Erythroblast (primary cell): ENCODE measurements at regions not wholly inside any gene's neighbourhood (a gene's known extent, or its start where the extent isn't known, plus 50 kb on each side); places are given as distances from the start of the nearest gene placed in this dataset.

Source experiments
- DNase-seq, 2 experiments: peaks; one replicate each; lab custom pipeline; 2025; lab: John Stamatoyannopoulos, UW
- GATA1 ChIP-seq: IDR thresholded peaks from 2 replicates; pipeline ENCODE4 v1.6.1; 2011; ENCODE audit warnings: low read depth, mild to moderate bottlenecking, control low read depth, low read length, moderate library complexity
- POLR2A ChIP-seq: IDR thresholded peaks from 2 replicates; pipeline ENCODE4 v1.6.1; 2011; ENCODE audit warnings: mild to moderate bottlenecking, low read length

DNA sequence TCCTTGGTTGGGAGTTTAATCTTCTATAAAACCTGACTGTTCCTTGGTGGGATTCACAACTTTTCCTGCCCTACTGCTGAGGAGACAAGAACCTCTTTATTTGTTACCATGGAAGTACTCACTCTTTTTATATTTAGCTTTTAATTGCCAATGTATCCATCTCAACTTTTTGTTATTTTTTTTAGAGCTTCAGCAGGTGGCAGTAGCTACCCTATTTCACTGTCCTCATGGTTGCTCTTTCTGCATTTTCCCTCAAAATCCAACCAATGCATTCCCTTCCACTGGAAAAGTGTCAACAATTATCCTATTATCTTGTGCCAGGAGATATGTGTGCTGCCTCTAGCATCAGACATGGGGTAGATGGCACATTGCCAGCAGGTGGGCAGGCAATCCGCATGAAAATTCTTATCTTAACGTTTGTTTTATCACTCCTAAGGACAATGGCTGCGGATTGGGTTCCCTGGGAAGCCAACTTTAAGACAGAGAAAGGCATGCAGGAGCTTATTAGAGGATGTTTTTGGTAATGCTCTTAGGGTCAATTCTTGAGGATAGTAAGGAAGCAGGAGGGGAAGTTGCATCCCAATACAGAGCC lies 406.4 kb downstream of the SNAPC1 start:
- DNase-seq, result no peak
- TF ChIP-seq POLR2A (no peak), GATA1 (no peak)

GRCh38 chr14:62179367-62180018 lies 417.3 kb downstream of the SNAPC1 start:
- no peak for TF ChIP-seq POLR2A
- TF ChIP-seq GATA1, result no peak
- peak; percentile 39 to 54 for DNase-seq

DNA sequence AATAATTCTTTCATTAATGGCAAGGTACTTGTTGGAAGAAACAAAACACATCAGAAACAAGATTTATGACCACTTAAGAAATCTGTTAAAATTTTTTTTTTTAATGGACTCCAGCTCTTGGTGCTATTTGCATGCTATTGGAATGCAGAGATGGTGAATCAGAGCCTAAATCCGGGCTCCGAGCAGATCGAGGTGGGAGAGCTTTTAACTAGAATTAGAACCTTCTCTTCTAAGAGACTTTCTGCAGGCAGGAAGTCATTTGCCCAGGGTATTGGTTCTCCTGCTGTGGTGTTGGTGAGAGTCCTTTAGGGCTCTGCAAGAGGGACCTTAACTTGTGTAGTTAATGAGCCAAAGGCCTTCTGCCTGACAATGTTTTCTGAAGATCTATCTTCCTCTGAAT lies 419.4 kb downstream of the SNAPC1 start:
- DNase-seq, result no peak
- TF ChIP-seq POLR2A (no peak), GATA1 (no peak)

- TF ChIP-seq GATA1 (no peak), POLR2A (no peak)
Observed at GRCh38 chr14:62185078-62185477, 422.9 kb downstream of the SNAPC1 start.

DNA sequence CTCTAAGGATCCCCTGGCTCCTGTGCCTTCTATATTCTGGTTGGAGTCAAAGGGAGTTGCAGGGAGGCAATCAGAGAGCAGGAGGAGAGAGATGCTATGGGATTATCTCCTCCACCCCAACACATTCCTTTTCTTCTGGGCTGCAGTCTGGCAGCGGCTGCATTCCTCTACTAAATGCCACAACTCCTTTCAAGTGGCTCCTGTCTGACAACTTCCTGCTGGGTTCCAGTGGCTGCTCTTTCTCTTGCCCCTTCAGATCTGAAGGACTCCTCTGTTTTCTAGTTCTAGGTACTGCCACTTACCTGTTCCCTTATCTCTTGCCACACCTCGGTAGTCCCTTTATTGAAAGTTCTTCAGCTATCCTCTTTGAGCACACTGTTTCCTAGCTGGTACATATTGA lies 425.0 kb downstream of the SNAPC1 start:
- no peak for DNase-seq
- TF ChIP-seq GATA1, result no peak

More at GRCh38 chr14:62185078-62185477, 422.9 kb downstream of the SNAPC1 start:
- no peak for DNase-seq

- TF ChIP-seq GATA1 (no peak), POLR2A (no peak)
- no peak for DNase-seq
Observed at GRCh38 chr14:62189698-62190097, 427.5 kb downstream of the SNAPC1 start.

- TF ChIP-seq POLR2A (no peak), GATA1 (no peak)
- DNase-seq, result no peak
Observed at GRCh38 chr14:62206456-62206855, 444.2 kb downstream of the SNAPC1 start.

DNA sequence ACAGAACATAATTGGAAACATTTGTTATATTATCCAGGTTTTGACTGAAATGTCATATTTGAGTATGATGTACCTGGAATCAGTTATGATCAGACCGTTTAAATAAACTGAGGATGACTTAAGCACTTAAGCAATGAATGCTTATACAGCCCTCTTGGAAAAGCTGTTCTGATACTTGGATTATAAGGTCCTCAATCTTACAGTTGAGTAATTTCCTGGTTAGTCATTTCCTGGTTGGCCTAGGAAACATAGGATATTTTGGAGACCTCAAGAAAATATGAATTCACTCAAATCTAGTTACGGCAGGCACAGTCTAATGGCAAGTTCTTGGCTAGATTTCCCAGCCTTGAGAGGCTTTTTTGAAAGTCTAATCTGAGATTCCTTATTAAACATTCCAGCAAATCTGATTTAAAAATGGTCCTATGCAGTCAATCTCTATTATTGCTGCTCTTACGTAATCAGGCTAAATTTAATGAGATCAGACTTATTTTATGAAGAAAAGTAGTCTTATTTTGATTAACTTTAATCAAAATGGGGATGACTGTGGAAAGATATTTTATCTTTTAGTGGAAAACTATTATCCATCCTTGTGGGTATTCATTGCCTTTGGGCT lies 447.2 kb downstream of the SNAPC1 start:
- no peak for TF ChIP-seq GATA1
- TF ChIP-seq POLR2A, result no peak
- DNase-seq, result no peak

GRCh38 chr14:62213516-62213915 lies 451.3 kb downstream of the SNAPC1 start:
- DNase-seq, result no peak
- TF ChIP-seq POLR2A (no peak), GATA1 (no peak)

DNA sequence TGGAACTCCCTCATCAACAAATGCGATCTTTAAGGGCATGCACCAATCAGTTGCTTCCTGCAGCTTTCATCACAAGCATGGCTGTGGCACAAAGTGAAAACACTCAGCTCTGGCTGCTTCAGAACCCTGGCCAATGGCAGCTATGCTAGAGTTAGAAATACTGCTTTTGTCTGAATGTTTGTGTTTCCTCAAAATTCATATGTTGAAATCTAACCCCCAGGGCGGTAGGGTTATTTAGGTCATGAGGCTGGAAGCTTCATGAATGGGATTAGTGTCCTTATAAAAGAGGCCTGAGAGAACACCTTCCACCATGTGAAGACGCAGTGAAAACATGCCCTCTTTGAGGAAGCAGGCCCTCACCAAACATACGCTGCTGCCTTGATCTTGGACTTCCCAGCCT lies 453.9 kb downstream of the SNAPC1 start:
- TF ChIP-seq GATA1, result no peak
- no peak for TF ChIP-seq POLR2A
- DNase-seq, result no peak

DNA sequence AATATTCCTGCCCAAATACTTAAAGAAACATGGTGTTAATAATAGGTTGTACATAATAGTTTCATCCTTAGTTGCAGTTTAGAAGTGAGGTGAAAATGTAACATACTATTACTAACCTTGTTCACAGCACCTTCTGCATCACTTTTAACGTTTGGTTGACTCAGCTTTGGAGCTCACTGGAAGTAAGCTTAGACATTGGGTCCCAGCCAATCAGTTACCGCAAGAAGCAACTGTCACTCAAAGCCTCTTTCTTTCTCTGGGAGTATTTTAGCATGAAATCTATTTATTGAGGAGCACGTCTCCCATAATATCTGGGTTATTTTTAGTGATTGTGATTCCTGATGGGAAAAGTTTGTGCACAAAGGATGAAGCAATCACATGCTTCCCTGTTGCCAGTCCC lies 472.6 kb downstream of the SNAPC1 start:
- DNase-seq, result no peak
- TF ChIP-seq POLR2A, result no peak
- TF ChIP-seq GATA1, result no peak

GRCh38 chr14:62244221-62244620 lies 482.0 kb downstream of the SNAPC1 start:
- TF ChIP-seq GATA1 (no peak), POLR2A (no peak)
- DNase-seq, result no peak

- no peak for TF ChIP-seq POLR2A
- TF ChIP-seq GATA1, result no peak
- DNase-seq, result no peak
Observed at GRCh38 chr14:62247266-62247665, 485.0 kb downstream of the SNAPC1 start.

GRCh38 chr14:62251237-62251636 lies 489.0 kb downstream of the SNAPC1 start:
- TF ChIP-seq POLR2A, result no peak
- no peak for TF ChIP-seq GATA1
- DNase-seq, result no peak
